HUES6 (cell line): ENCODE measurements at regions not wholly inside any gene's neighbourhood (a gene's known extent, or its start where the extent isn't known, plus 50 kb on each side); places are given as distances from the start of the nearest gene placed in this dataset.

Experiments used
- H3K27ac ChIP-seq: 2 replicates; pipeline ENCODE4 v1.7.0; 2013; ENCODE audit warnings: low read depth, mild to moderate bottlenecking, low read length, inconsistent platforms
- H3K27me3 ChIP-seq: 2 replicates; pipeline ENCODE4 v1.6.1; 2013; ENCODE audit warnings: low read length; ENCODE audit not compliant: control insufficient read depth, insufficient read depth
- H3K36me3 ChIP-seq: 2 replicates; pipeline ENCODE4 v1.6.1; 2013; ENCODE audit warnings: low read length; ENCODE audit not compliant: control insufficient read depth, insufficient read depth
- H3K4me1 ChIP-seq: 2 replicates; pipeline ENCODE4 v1.6.1; 2013; ENCODE audit warnings: low read length; ENCODE audit not compliant: control insufficient read depth, insufficient read depth
- H3K4me3 ChIP-seq: 2 replicates; pipeline ENCODE4 v1.5.1; 2013; ENCODE audit warnings: low read depth, low read length
- H3K9ac ChIP-seq: one replicate; pipeline ENCODE4 v1.6.1; 2013; ENCODE audit warnings: mild to moderate bottlenecking, low read length
- H3K9me3 ChIP-seq: 2 replicates; pipeline ENCODE4 v1.6.1; 2013; ENCODE audit warnings: low read depth, low read length; ENCODE audit not compliant: control insufficient read depth, insufficient read depth

GRCh38 chr10:78516756-78517155 is 483.1 kb downstream of the RPS24 start:
- H3K36me3 ChIP-seq: no peaks in the 10 kb centered on the region
- no peaks in the 10 kb centered on the region for H3K27me3 ChIP-seq
- H3K9ac ChIP-seq: no peak overlapping the region
- H3K27ac ChIP-seq: no peak overlapping the region
- H3K9me3 ChIP-seq: no peaks in the 10 kb centered on the region
- no peaks in the 10 kb centered on the region; the same call in 1 of the 2 replicates for H3K4me1 ChIP-seq
- H3K4me3 ChIP-seq: no peak overlapping the region

DNA sequence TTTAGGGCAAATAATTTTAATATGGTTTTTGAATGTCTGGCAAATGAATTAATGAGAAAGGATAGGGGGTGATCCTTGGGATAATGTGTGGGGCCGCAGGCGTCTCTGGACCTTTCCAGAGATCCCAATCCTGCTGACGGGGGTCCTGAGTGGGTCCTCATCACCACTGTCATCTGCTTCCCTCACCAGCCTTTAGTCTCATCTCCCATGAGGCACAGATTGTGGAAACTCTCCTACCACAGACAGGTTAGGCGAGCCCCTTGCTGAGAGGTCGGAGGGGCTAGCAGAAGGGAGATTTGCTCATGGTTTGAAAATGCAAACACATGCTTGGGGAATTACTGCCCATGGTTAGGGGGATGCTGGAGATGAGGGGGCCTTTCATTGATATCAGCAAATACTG is 484.6 kb downstream of the RPS24 start:
- Histone ChIP-seq H3K27ac (no peak overlapping the region), H3K36me3 (no peaks in the 10 kb centered on the region), H3K4me1 (no peaks in the 10 kb centered on the region; the same call in 1 of the 2 replicates), H3K9me3 (no peaks in the 10 kb centered on the region), H3K4me3 (no peak overlapping the region), H3K9ac (no peak overlapping the region), H3K27me3 (no peaks in the 10 kb centered on the region)

- H3K27ac ChIP-seq: no peak overlapping the region
- no peaks in the 10 kb centered on the region for H3K27me3 ChIP-seq
- H3K36me3 ChIP-seq: no peaks in the 10 kb centered on the region
- H3K4me1 ChIP-seq: no peaks in the 10 kb centered on the region; the same call in 1 of the 2 replicates
- no peaks in the 10 kb centered on the region for H3K9me3 ChIP-seq
- H3K9ac ChIP-seq: no peak overlapping the region
- no peak overlapping the region for H3K4me3 ChIP-seq
These were observed 487.2 kb downstream of the RPS24 start for GRCh38 chr10:78520737-78521430.

GRCh38 chr10:78523453-78523852 is 489.8 kb downstream of the RPS24 start:
- H3K9me3 ChIP-seq: no peaks in the 10 kb centered on the region
- no peaks in the 10 kb centered on the region; the same call in 1 of the 2 replicates for H3K4me1 ChIP-seq
- no peaks in the 10 kb centered on the region for H3K27me3 ChIP-seq
- H3K27ac ChIP-seq: no peak overlapping the region
- H3K36me3 ChIP-seq: no peaks in the 10 kb centered on the region
- H3K4me3 ChIP-seq: no peak overlapping the region
- H3K9ac ChIP-seq: no peak overlapping the region

- Histone ChIP-seq H3K27me3 (no peaks in the 10 kb centered on the region), H3K4me1 (no peaks in the 10 kb centered on the region; the same call in 1 of the 2 replicates), H3K9ac (no peak overlapping the region), H3K4me3 (no peak overlapping the region), H3K36me3 (no peaks in the 10 kb centered on the region), H3K27ac (no peak overlapping the region), H3K9me3 (no peaks in the 10 kb centered on the region)
These were observed 490.7 kb downstream of the RPS24 start for GRCh38 chr10:78524342-78524741.

GRCh38 chr10:78524941-78525340 is 491.3 kb downstream of the RPS24 start:
- Histone ChIP-seq H3K27ac (no peak overlapping the region), H3K4me1 (no peaks in the 10 kb centered on the region; the same call in 1 of the 2 replicates), H3K36me3 (no peaks in the 10 kb centered on the region), H3K27me3 (no peaks in the 10 kb centered on the region), H3K9me3 (no peaks in the 10 kb centered on the region), H3K9ac (no peak overlapping the region), H3K4me3 (no peak overlapping the region)

- no peak overlapping the region for H3K27ac ChIP-seq
- H3K4me3 ChIP-seq: no peak overlapping the region
- H3K27me3 ChIP-seq: no peaks in the 10 kb centered on the region
- no peaks in the 10 kb centered on the region for H3K4me1 ChIP-seq
- H3K36me3 ChIP-seq: no peaks in the 10 kb centered on the region
- H3K9ac ChIP-seq: no peak overlapping the region
- peaks cover 3% of the 10 kb centered on the region for H3K9me3 ChIP-seq
These were observed 492.7 kb downstream of the RPS24 start for GRCh38 chr10:78526347-78526746.

DNA sequence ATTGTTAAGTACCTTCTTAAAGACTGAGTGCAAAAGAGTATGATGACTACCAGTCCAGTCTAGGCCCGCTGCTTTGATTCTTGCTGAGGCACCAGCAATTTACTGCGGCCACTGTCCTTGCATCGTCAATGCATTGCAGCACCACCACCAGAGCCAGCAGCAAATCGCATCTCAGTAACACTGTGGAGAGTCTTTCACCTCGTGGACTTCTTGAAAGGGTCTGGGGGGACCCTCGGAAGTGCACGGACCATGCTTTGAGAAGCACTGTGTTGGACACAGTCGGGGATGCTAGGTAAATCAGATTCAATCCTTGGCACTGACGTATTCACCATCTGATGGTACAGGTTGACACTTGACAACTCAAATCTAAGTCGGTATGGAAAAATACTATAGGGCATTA is 493.6 kb downstream of the RPS24 start:
- Histone ChIP-seq H3K36me3 (no peaks in the 10 kb centered on the region), H3K27ac (no peak overlapping the region), H3K9ac (no peak overlapping the region), H3K9me3 (peaks cover 11% of the 10 kb centered on the region), H3K4me3 (no peak overlapping the region), H3K4me1 (no peaks in the 10 kb centered on the region), H3K27me3 (no peaks in the 10 kb centered on the region)

GRCh38 chr10:78528749-78529204 is 495.1 kb downstream of the RPS24 start:
- no peaks in the 10 kb centered on the region for H3K36me3 ChIP-seq
- no peaks in the 10 kb centered on the region for H3K27me3 ChIP-seq
- no peak overlapping the region for H3K9ac ChIP-seq
- H3K4me3 ChIP-seq: no peak overlapping the region
- no peak overlapping the region for H3K27ac ChIP-seq
- H3K9me3 ChIP-seq: peaks cover 11% of the 10 kb centered on the region
- no peaks in the 10 kb centered on the region for H3K4me1 ChIP-seq

GRCh38 chr10:78529262-78529661 is 495.6 kb downstream of the RPS24 start:
- no peak overlapping the region for H3K27ac ChIP-seq

DNA sequence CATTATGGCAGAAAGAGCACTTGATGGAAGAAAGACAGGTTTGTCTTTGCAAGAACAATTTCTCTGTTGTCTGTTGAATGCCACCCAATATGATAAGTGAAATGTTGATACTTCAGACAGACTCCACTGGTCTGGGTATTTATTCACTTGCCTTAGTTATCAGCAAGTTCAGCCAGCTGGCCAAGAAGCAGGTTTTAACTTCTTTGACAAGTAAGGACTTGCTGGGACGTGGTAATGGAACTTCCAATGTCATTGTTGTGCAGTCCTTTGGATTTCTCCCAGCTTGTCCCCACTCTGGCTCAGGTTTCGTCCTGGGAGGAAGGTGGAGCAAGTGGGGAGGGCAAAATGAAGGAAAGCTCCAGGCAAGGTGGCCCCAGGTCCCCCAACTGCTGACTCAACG is 497.4 kb downstream of the RPS24 start:
- Histone ChIP-seq H3K27ac (no peak overlapping the region), H3K9me3 (peaks cover 11% of the 10 kb centered on the region), H3K4me3 (no peak overlapping the region), H3K4me1 (no peaks in the 10 kb centered on the region; the same call in 1 of the 2 replicates), H3K27me3 (no peaks in the 10 kb centered on the region), H3K36me3 (no peaks in the 10 kb centered on the region), H3K9ac (no peak overlapping the region)

More at GRCh38 chr10:78529262-78529661, 495.6 kb downstream of the RPS24 start:
- H3K4me1 ChIP-seq: no peaks in the 10 kb centered on the region
- H3K36me3 ChIP-seq: no peaks in the 10 kb centered on the region
- H3K9me3 ChIP-seq: peaks cover 11% of the 10 kb centered on the region
- no peaks in the 10 kb centered on the region for H3K27me3 ChIP-seq
- H3K9ac ChIP-seq: no peak overlapping the region
- no peak overlapping the region for H3K4me3 ChIP-seq
